ENCODE measurements at regions not wholly inside any gene's neighbourhood (a gene's known extent, or its start where the extent isn't known, plus 50 kb on each side); places are given as distances from the start of the nearest gene placed in this dataset.

GRCh38 chr2:7539077-7539476 is 621.9 kb downstream of the RNF144A start:
- TF ChIP-seq CTCF (IDR thresholded peaks at IDR 0.05) (no peak), POLR2AphosphoS5 (IDR thresholded peaks at IDR 0.05) (no peak), POLR2A (IDR thresholded peaks at IDR 0.05) (no peak), EP300 (IDR thresholded peaks at IDR 0.05; ENCODE audit: low read depth) (no peak)
